ENCODE measurements at regions not wholly inside any gene's neighbourhood (a gene's known extent, or its start where the extent isn't known, plus 50 kb on each side); places are given as distances from the start of the nearest gene placed in this dataset.

- H3K27ac ChIP-seq (replicated peaks; ENCODE audit: low read length) = no peak overlapping the region
- H2BK5ac ChIP-seq (ENCODE audit: low read length) = no peak overlapping the region
- H2BK120ac ChIP-seq (ENCODE audit: low read depth, low read length) = no peak overlapping the region
- H2BK12ac ChIP-seq (ENCODE audit: low read length) = no peak overlapping the region
- H2BK15ac ChIP-seq (ENCODE audit: low read length) = no peak overlapping the region
- peaks cover 2% of the 10 kb centered on the region in 2 donors for H3K4me1 ChIP-seq (ENCODE audit: control insufficient read depth in 2 of 2, insufficient read depth in 1 of 2, low read depth in 1 of 2, low read length in 2 of 2)
- H3K14ac ChIP-seq (ENCODE audit: low read length) = no peak overlapping the region
- H2AFZ ChIP-seq (ENCODE audit: low read length) = no peak overlapping the region
- H4K91ac ChIP-seq (ENCODE audit: low read depth, low read length, poor library complexity) = no peak overlapping the region
- no peak for DNase-seq (ENCODE audit: low spot score)
- H3K23ac ChIP-seq (ENCODE audit: low read depth, low read length, poor library complexity) = no peak overlapping the region
- no peaks in the 10 kb centered on the region for H3K27me3 ChIP-seq (ENCODE audit: control insufficient read depth in 3 of 3, insufficient read depth in 3 of 3, low read depth in 1 of 3, low read length in 3 of 3)
- H3K9me3 ChIP-seq (replicated peaks in 1 of 2; ENCODE audit: control insufficient read depth in 2 of 2, insufficient read depth in 1 of 2, low read depth in 1 of 2, low read length in 2 of 2) = no peaks in the 10 kb centered on the region
- no CpG with 5 or more reads among the region's 7 CpGs for WGBS, 2 donors (ENCODE audit: extremely low coverage in 2 of 2, insufficient read length in 2 of 2, insufficient replicate concordance in 1 of 2)
- H2AK5ac ChIP-seq (ENCODE audit: low read depth, low read length) = no peak overlapping the region
- H3K4me3 ChIP-seq (ENCODE audit: low read length in 2 of 2) = peak overlapping the region in 1 of 2 donors; percentile 23
- no peak overlapping the region for H3K4me2 ChIP-seq (ENCODE audit: insufficient read depth, low read length, poor library complexity, severe bottlenecking)
- no peak overlapping the region for H3K4ac ChIP-seq (ENCODE audit: low read length)
- H3K9ac ChIP-seq (ENCODE audit: low read depth, low read length, poor library complexity) = no peak overlapping the region
- H3K79me1 ChIP-seq (ENCODE audit: low read depth, low read length) = no peaks in the 10 kb centered on the region
- no peak overlapping the region for H4K8ac ChIP-seq (ENCODE audit: low read depth, low read length)
- no peak overlapping the region for H3K18ac ChIP-seq (ENCODE audit: low read length)
- H3K36me3 ChIP-seq (replicated peaks in 1 of 2; ENCODE audit: control insufficient read depth in 2 of 2, insufficient read depth in 2 of 2, low read length in 2 of 2) = no peaks in the 10 kb centered on the region
Observed at GRCh38 chr10:78251016-78251385, 217.3 kb downstream of the RPS24 start.

GRCh38 chr10:78252286-78252685 is 218.6 kb downstream of the RPS24 start:
- H3K4me1 ChIP-seq (ENCODE audit: control insufficient read depth in 2 of 2, insufficient read depth in 1 of 2, low read depth in 1 of 2, low read length in 2 of 2) = peaks cover 4 to 7% of the 10 kb centered on the region in 2 donors

GRCh38 chr10:78253063-78253853 is 219.6 kb downstream of the RPS24 start:
- Histone ChIP-seq H4K91ac (ENCODE audit: low read depth, low read length, poor library complexity) (no peak overlapping the region), H3K79me1 (ENCODE audit: low read depth, low read length) (no peaks in the 10 kb centered on the region), H3K4me1 (ENCODE audit: control insufficient read depth in 2 of 2, insufficient read depth in 1 of 2, low read depth in 1 of 2, low read length in 2 of 2) (peaks cover 4 to 7% of the 10 kb centered on the region in 2 donors), H3K36me3 (replicated peaks in 1 of 2; ENCODE audit: control insufficient read depth in 2 of 2, insufficient read depth in 2 of 2, low read length in 2 of 2) (no peaks in the 10 kb centered on the region), H2AK5ac (ENCODE audit: low read depth, low read length) (no peak overlapping the region), H3K4me3 (ENCODE audit: low read length in 2 of 2) (no peak overlapping the region), H3K18ac (ENCODE audit: low read length) (no peak overlapping the region), H3K4ac (ENCODE audit: low read length) (no peak overlapping the region), H3K4me2 (ENCODE audit: insufficient read depth, low read length, poor library complexity, severe bottlenecking) (no peak overlapping the region), H2BK12ac (ENCODE audit: low read length) (no peak overlapping the region), H2BK120ac (ENCODE audit: low read depth, low read length) (no peak overlapping the region), H3K23ac (ENCODE audit: low read depth, low read length, poor library complexity) (no peak overlapping the region), H3K27ac (replicated peaks; ENCODE audit: low read length) (no peak overlapping the region), H2BK5ac (ENCODE audit: low read length) (no peak overlapping the region), H3K9ac (ENCODE audit: low read depth, low read length, poor library complexity) (no peak overlapping the region), H3K14ac (ENCODE audit: low read length) (no peak overlapping the region), H2AFZ (ENCODE audit: low read length) (no peak overlapping the region), H4K8ac (ENCODE audit: low read depth, low read length) (no peak overlapping the region), H2BK15ac (ENCODE audit: low read length) (no peak overlapping the region), H3K9me3 (replicated peaks in 1 of 2; ENCODE audit: control insufficient read depth in 2 of 2, insufficient read depth in 1 of 2, low read depth in 1 of 2, low read length in 2 of 2) (no peaks in the 10 kb centered on the region), H3K27me3 (ENCODE audit: control insufficient read depth in 3 of 3, insufficient read depth in 3 of 3, low read depth in 1 of 3, low read length in 3 of 3) (no peaks in the 10 kb centered on the region)
- no peak for DNase-seq (ENCODE audit: low spot score)
- no CpG with 5 or more reads among the region's 9 CpGs for WGBS, 2 donors (ENCODE audit: extremely low coverage in 2 of 2, insufficient read length in 2 of 2, insufficient replicate concordance in 1 of 2)

More at GRCh38 chr10:78252286-78252685, 218.6 kb downstream of the RPS24 start:
- H3K27ac ChIP-seq (replicated peaks; ENCODE audit: low read length) = no peak overlapping the region
- no peak overlapping the region for H2BK5ac ChIP-seq (ENCODE audit: low read length)
- no peak overlapping the region for H3K4me3 ChIP-seq (ENCODE audit: low read length in 2 of 2)
- no peaks in the 10 kb centered on the region for H3K36me3 ChIP-seq (replicated peaks in 1 of 2; ENCODE audit: control insufficient read depth in 2 of 2, insufficient read depth in 2 of 2, low read length in 2 of 2)
- no peak overlapping the region for H2BK15ac ChIP-seq (ENCODE audit: low read length)
- no peak overlapping the region for H4K91ac ChIP-seq (ENCODE audit: low read depth, low read length, poor library complexity)
- H2BK12ac ChIP-seq (ENCODE audit: low read length) = no peak overlapping the region
- no peak overlapping the region for H2BK120ac ChIP-seq (ENCODE audit: low read depth, low read length)
- no peak overlapping the region for H3K4ac ChIP-seq (ENCODE audit: low read length)
- WGBS, 2 donors (ENCODE audit: extremely low coverage in 2 of 2, insufficient read length in 2 of 2, insufficient replicate concordance in 1 of 2) = no CpG with 5 or more reads among the region's 10 CpGs
- no peak overlapping the region for H3K9ac ChIP-seq (ENCODE audit: low read depth, low read length, poor library complexity)
- no peak overlapping the region for H2AFZ ChIP-seq (ENCODE audit: low read length)
- no peak overlapping the region for H4K8ac ChIP-seq (ENCODE audit: low read depth, low read length)
- H3K4me2 ChIP-seq (ENCODE audit: insufficient read depth, low read length, poor library complexity, severe bottlenecking) = no peak overlapping the region
- no peaks in the 10 kb centered on the region for H3K79me1 ChIP-seq (ENCODE audit: low read depth, low read length)
- no peaks in the 10 kb centered on the region for H3K9me3 ChIP-seq (replicated peaks in 1 of 2; ENCODE audit: control insufficient read depth in 2 of 2, insufficient read depth in 1 of 2, low read depth in 1 of 2, low read length in 2 of 2)
- H2AK5ac ChIP-seq (ENCODE audit: low read depth, low read length) = no peak overlapping the region
- DNase-seq (ENCODE audit: low spot score) = no peak
- H3K14ac ChIP-seq (ENCODE audit: low read length) = no peak overlapping the region
- peak overlapping the region; percentile 60 for H3K18ac ChIP-seq (ENCODE audit: low read length)
- H3K27me3 ChIP-seq (ENCODE audit: control insufficient read depth in 3 of 3, insufficient read depth in 3 of 3, low read depth in 1 of 3, low read length in 3 of 3) = no peaks in the 10 kb centered on the region
- H3K23ac ChIP-seq (ENCODE audit: low read depth, low read length, poor library complexity) = no peak overlapping the region

DNA sequence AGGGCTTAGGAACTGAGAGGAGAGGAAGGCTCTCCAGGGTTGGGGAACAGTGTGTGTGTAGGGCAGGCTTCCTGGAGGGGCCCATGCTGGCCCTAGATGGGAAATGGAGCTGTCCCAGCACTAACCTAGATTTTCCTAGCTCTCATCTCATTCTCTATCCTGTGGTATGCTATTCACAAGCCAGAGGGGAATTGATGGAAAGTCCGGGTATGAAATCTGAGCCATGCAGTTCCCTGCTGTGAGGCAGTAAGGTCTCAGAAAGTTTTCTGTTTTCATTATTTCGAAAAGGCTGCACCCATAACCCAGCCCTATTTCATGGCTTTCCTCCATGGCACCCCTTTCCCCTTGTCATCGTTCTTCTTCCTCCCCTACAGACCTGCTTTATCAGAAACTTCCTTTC is 220.3 kb downstream of the RPS24 start:
- H2BK5ac ChIP-seq (ENCODE audit: low read length) = no peak overlapping the region
- H3K27ac ChIP-seq (replicated peaks; ENCODE audit: low read length) = no peak overlapping the region
- no peak overlapping the region for H2AFZ ChIP-seq (ENCODE audit: low read length)
- H4K91ac ChIP-seq (ENCODE audit: low read depth, low read length, poor library complexity) = no peak overlapping the region
- peaks cover 4 to 7% of the 10 kb centered on the region in 2 donors for H3K4me1 ChIP-seq (ENCODE audit: control insufficient read depth in 2 of 2, insufficient read depth in 1 of 2, low read depth in 1 of 2, low read length in 2 of 2)
- H4K8ac ChIP-seq (ENCODE audit: low read depth, low read length) = no peak overlapping the region
- no peak overlapping the region for H2BK120ac ChIP-seq (ENCODE audit: low read depth, low read length)
- H3K4ac ChIP-seq (ENCODE audit: low read length) = no peak overlapping the region
- H3K4me3 ChIP-seq (ENCODE audit: low read length in 2 of 2) = no peak overlapping the region
- H3K4me2 ChIP-seq (ENCODE audit: insufficient read depth, low read length, poor library complexity, severe bottlenecking) = no peak overlapping the region
- H2BK15ac ChIP-seq (ENCODE audit: low read length) = no peak overlapping the region
- H2AK5ac ChIP-seq (ENCODE audit: low read depth, low read length) = no peak overlapping the region
- no peak for DNase-seq (ENCODE audit: low spot score)
- H3K18ac ChIP-seq (ENCODE audit: low read length) = no peak overlapping the region
- no peak overlapping the region for H3K23ac ChIP-seq (ENCODE audit: low read depth, low read length, poor library complexity)
- no peak overlapping the region for H3K9ac ChIP-seq (ENCODE audit: low read depth, low read length, poor library complexity)
- H3K14ac ChIP-seq (ENCODE audit: low read length) = no peak overlapping the region
- no peaks in the 10 kb centered on the region for H3K36me3 ChIP-seq (replicated peaks in 1 of 2; ENCODE audit: control insufficient read depth in 2 of 2, insufficient read depth in 2 of 2, low read length in 2 of 2)
- H3K9me3 ChIP-seq (replicated peaks in 1 of 2; ENCODE audit: control insufficient read depth in 2 of 2, insufficient read depth in 1 of 2, low read depth in 1 of 2, low read length in 2 of 2) = no peaks in the 10 kb centered on the region
- no peaks in the 10 kb centered on the region for H3K79me1 ChIP-seq (ENCODE audit: low read depth, low read length)
- H3K27me3 ChIP-seq (ENCODE audit: control insufficient read depth in 3 of 3, insufficient read depth in 3 of 3, low read depth in 1 of 3, low read length in 3 of 3) = no peaks in the 10 kb centered on the region
- no CpG with 5 or more reads among the region's 3 CpGs for WGBS, 2 donors (ENCODE audit: extremely low coverage in 2 of 2, insufficient read length in 2 of 2, insufficient replicate concordance in 1 of 2)
- H2BK12ac ChIP-seq (ENCODE audit: low read length) = no peak overlapping the region

All from neuronal stem cell (in vitro differentiated cells).